ENCODE measurements at regions not wholly inside any gene's neighbourhood (a gene's known extent, or its start where the extent isn't known, plus 50 kb on each side); places are given as distances from the start of the nearest gene placed in this dataset.
"Not testable (repeated sequence)": the region's sequence is repeated elsewhere in the genome, so short reads cannot be mapped to it uniquely, and the experiment has no call there.

DNA sequence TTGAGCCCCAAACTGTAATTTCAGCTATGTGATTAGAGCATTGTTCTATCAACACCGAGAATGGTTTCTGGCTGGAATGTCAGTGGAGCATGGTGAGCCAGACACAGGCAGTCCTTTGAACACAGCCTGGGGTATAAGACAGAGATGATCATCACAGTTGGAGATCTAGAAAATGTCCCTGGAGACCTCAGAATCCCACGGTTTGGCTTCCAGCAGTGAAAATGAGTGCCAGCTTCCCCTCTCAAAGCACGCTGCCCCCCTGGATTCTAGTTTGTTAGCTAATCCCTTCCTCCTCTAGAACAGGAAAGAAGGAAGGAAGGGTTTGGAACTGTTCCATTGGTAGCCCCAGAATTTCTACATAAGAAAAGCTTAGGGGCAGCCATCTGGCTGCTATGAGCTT lies 59.9 kb upstream of the JAK1 start (continued):
- TF ChIP-seq MLLT1 (IDR thresholded peaks at IDR 0.05): no peak

DNA sequence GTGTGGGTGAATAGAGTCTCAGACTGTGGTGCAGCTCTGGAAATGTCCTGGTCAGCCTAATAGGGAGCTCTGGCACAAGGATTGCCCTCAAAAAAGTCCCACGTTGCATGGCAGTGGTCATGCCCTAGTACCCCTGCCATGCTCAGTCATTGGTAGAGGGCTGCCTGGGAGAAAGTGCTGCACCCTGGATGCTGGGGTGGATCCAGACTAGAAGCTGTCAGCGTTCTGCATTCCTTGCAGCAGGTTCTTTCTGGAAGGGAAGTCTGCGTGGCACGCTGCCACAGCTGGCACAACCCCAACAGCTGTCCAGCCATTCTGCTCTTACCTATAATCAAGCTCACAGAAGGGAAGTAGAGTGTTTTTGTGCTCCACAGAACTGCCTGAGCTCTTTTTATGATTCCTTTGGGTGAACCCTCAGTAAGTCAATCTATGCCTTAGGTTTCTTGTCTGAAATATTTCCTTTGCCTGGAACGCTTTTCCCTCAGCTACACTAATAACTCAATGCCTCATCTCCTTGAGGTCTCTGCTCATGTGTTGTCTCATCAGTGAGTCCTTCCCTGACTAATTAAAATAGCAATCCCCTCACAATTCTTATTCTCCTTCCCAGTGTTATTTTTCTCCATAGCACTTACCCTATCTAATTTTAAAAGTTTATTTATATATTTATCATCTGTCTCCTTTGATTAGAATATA lies 61.5 kb upstream of the JAK1 start:
- ChIA-PET RAD21 (ENCODE audit: unreplicated experiment) (no interaction called here), CTCF (interaction anchor here (0.9 kb wide), 1 partner anchor 203 kb away, joined by 3 read pairs; no protein-coding TSS in a partner anchor)

DNA sequence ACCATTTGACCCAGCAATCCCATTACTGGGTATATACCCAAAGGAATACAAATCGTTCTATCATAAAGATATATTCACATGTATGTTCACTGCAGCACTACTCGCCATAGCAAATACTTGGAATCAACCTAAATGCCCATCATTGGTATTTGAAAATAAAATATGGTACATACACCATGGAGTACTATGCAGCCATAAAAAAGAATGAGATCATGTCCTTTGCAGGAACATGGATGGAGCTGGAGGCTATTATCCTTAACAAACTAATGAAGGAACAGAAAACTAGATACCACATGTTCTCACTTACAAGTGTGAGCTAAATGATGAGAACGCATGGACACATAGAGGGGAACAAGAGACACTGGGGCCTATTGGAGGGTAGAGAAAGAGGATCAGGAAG lies 63.1 kb upstream of the JAK1 start:
- H3K79me2 ChIP-seq (ENCODE audit: control insufficient read depth, insufficient read depth, low read length); H2AFZ ChIP-seq (ENCODE audit: control insufficient read depth, low read depth, low read length); H3K4me3 ChIP-seq; RAD21 ChIA-PET (ENCODE audit: unreplicated experiment); H3K4me2 ChIP-seq (ENCODE audit: control insufficient read depth, insufficient read depth); H3K27ac ChIP-seq (ENCODE audit: control insufficient read depth, insufficient read depth); DNase-seq (ENCODE audit: low read depth, low spot score); FAIRE-seq; BruUV-seq (replicated peaks); ATAC-seq; H3K36me3 ChIP-seq (ENCODE audit: control insufficient read depth in 2 of 2, insufficient read depth in 2 of 2, low read length in 1 of 2); H3K4me1 ChIP-seq (ENCODE audit: control insufficient read depth, insufficient read depth, low read length); CTCF ChIA-PET; H3K9ac ChIP-seq (ENCODE audit: control insufficient read depth, insufficient read depth, low read length); SMC1A ChIA-PET (ENCODE audit: uncharacterized antibody, unreplicated experiment); H3K27me3 ChIP-seq (replicated peaks in 1 of 2; ENCODE audit: control insufficient read depth in 2 of 2, insufficient read depth in 2 of 2, low read length in 1 of 2); H4K20me1 ChIP-seq (ENCODE audit: control insufficient read depth, insufficient read depth); POLR2A ChIA-PET; H3K9me3 ChIP-seq (replicated peaks; ENCODE audit: control insufficient read depth, insufficient read depth, low read length); intact Hi-C loops (cut with micrococcal nuclease; ENCODE audit: unreplicated experiment): not testable (repeated sequence)
- WGBS (ENCODE audit: insufficient coverage, insufficient replicate concordance, low lambda C conversion rate, missing lambda C conversion rate): 48% methylated on average over 3 of the region's 3 CpGs
- in situ Hi-C loops (cut with MboI): loop anchor here (25.0 kb wide), 2 partner anchors 342 to 767 kb away; no protein-coding TSS in a partner anchor

More for the DNA sequence above, 61.5 kb upstream of the JAK1 start:
- FAIRE-seq (no peak), DNase-seq (ENCODE audit: low read depth, low spot score) (no peak), ATAC-seq (no peak)
- no peak overlapping the region for H2AFZ ChIP-seq (ENCODE audit: control insufficient read depth, low read depth, low read length)
- in situ Hi-C loops (cut with MboI) (loop anchor here (25.0 kb wide), 2 partner anchors 341 to 766 kb away; no protein-coding TSS in a partner anchor), intact Hi-C loops (cut with micrococcal nuclease; ENCODE audit: unreplicated experiment) (no loop called here)
- no peaks in the 10 kb centered on the region for H3K4me1 ChIP-seq (ENCODE audit: control insufficient read depth, insufficient read depth, low read length)
- SMC1A ChIA-PET (ENCODE audit: uncharacterized antibody, unreplicated experiment): no interaction called here
- POLR2A ChIA-PET: no interaction called here
- H3K9me3 ChIP-seq (replicated peaks; ENCODE audit: control insufficient read depth, insufficient read depth, low read length): no peaks in the 10 kb centered on the region
- no peaks in the 10 kb centered on the region for H3K36me3 ChIP-seq (ENCODE audit: control insufficient read depth in 2 of 2, insufficient read depth in 2 of 2, low read length in 1 of 2)
- 19% methylated on average over 5 of the region's 5 CpGs for WGBS (ENCODE audit: insufficient coverage, insufficient replicate concordance, low lambda C conversion rate, missing lambda C conversion rate)
- H3K27ac ChIP-seq (ENCODE audit: control insufficient read depth, insufficient read depth): no peak overlapping the region
- H3K27me3 ChIP-seq (replicated peaks in 1 of 2; ENCODE audit: control insufficient read depth in 2 of 2, insufficient read depth in 2 of 2, low read length in 1 of 2): peaks cover 0 to 3% of the 10 kb centered on the region in 2 experiments; a peak in 3 of 4 replicates
- H3K4me2 ChIP-seq (ENCODE audit: control insufficient read depth, insufficient read depth): no peak overlapping the region
- no peaks in the 10 kb centered on the region for H4K20me1 ChIP-seq (ENCODE audit: control insufficient read depth, insufficient read depth)
- H3K79me2 ChIP-seq (ENCODE audit: control insufficient read depth, insufficient read depth, low read length): no peaks in the 10 kb centered on the region
- H3K4me3 ChIP-seq: no peak overlapping the region
- no peak overlapping the region for H3K9ac ChIP-seq (ENCODE audit: control insufficient read depth, insufficient read depth, low read length)
- TF ChIP-seq POLR2AphosphoS2 (IDR thresholded peaks at IDR 0.05; ENCODE audit: low read depth, low read length): no peak
- BruUV-seq (replicated peaks): no TSS peak

DNA sequence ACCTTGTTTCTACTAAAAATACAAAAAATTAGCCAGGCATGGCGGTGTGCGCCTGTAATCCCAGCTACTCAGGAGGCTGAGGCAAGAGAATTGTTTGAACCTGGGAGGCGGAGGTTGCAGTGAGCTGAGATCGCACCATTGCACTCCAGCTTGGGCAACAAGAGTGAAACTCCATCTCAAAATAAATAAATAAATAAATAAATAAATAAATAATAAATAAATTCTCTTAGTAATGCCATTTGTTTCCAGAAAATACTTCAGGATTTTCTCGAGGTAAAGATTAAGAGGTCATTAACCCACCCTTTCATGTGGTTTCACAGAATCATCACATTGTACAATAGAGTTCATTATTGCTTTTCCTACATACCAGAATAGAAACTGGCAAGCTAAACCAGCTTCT lies 68.5 kb upstream of the JAK1 start:
- ChIA-PET POLR2A (interaction anchor here (0.5 kb wide), 1 partner anchor 11 kb away, joined by 9 read pairs; no protein-coding TSS in a partner anchor), SMC1A (ENCODE audit: uncharacterized antibody, unreplicated experiment) (interaction anchor here (0.9 kb wide), 2 partner anchors 13 to 28 kb away, joined by 3 read pairs; no protein-coding TSS in a partner anchor)
- H3K4me1 ChIP-seq (ENCODE audit: control insufficient read depth, insufficient read depth, low read length); H3K4me3 ChIP-seq; H3K4me2 ChIP-seq (ENCODE audit: control insufficient read depth, insufficient read depth); H2AFZ ChIP-seq (ENCODE audit: control insufficient read depth, low read depth, low read length); CTCF ChIA-PET; DNase-seq (ENCODE audit: low read depth, low spot score); H3K36me3 ChIP-seq (ENCODE audit: control insufficient read depth in 2 of 2, insufficient read depth in 2 of 2, low read length in 1 of 2); BruUV-seq (replicated peaks); intact Hi-C loops (cut with micrococcal nuclease; ENCODE audit: unreplicated experiment); H3K27ac ChIP-seq (ENCODE audit: control insufficient read depth, insufficient read depth); H3K79me2 ChIP-seq (ENCODE audit: control insufficient read depth, insufficient read depth, low read length); H4K20me1 ChIP-seq (ENCODE audit: control insufficient read depth, insufficient read depth); H3K27me3 ChIP-seq (replicated peaks in 1 of 2; ENCODE audit: control insufficient read depth in 2 of 2, insufficient read depth in 2 of 2, low read length in 1 of 2); FAIRE-seq; ATAC-seq; H3K9ac ChIP-seq (ENCODE audit: control insufficient read depth, insufficient read depth, low read length); H3K9me3 ChIP-seq (replicated peaks; ENCODE audit: control insufficient read depth, insufficient read depth, low read length); RAD21 ChIA-PET (ENCODE audit: unreplicated experiment): not testable (repeated sequence)
- WGBS (ENCODE audit: insufficient coverage, insufficient replicate concordance, low lambda C conversion rate, missing lambda C conversion rate): 55% methylated on average over 5 of the region's 5 CpGs
- in situ Hi-C loops (cut with MboI): loop anchor here (25.0 kb wide), 2 partner anchors 348 to 773 kb away; no protein-coding TSS in a partner anchor
